ENCODE measurements at regions not wholly inside any gene's neighbourhood (a gene's known extent, or its start where the extent isn't known, plus 50 kb on each side); places are given as distances from the start of the nearest gene placed in this dataset.

DNA sequence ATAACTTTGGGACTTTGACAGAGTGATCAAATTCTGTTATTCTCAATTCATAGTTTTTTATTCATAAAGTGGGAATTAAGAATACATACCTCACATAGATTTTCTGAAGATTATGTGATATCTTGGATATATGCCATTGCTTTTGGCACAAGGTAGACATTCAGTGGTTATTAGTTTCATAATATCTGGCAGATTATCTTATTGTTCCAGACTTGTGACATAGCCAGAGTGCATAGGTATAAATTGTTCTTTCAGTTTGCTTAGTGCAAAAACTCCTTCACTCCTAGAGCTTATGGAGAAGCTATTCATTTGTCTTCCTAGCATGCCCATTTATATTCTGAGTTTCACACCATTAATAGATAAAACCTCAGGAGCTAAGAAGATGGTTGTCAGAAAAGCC is 222.0 kb downstream of the KCNE4 start:
- TF ChIP-seq, protein P1, sequence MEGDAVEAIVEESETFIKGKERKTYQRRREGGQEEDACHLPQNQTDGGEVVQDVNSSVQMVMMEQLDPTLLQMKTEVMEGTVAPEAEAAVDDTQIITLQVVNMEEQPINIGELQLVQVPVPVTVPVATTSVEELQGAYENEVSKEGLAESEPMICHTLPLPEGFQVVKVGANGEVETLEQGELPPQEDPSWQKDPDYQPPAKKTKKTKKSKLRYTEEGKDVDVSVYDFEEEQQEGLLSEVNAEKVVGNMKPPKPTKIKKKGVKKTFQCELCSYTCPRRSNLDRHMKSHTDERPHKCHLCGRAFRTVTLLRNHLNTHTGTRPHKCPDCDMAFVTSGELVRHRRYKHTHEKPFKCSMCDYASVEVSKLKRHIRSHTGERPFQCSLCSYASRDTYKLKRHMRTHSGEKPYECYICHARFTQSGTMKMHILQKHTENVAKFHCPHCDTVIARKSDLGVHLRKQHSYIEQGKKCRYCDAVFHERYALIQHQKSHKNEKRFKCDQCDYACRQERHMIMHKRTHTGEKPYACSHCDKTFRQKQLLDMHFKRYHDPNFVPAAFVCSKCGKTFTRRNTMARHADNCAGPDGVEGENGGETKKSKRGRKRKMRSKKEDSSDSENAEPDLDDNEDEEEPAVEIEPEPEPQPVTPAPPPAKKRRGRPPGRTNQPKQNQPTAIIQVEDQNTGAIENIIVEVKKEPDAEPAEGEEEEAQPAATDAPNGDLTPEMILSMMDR (IDR thresholded peaks at IDR 0.05) = no peak
- TF ChIP-seq POLR2A (IDR thresholded peaks at IDR 0.05) = no peak
- no peak for TF ChIP-seq POLR2AphosphoS5 (IDR thresholded peaks at IDR 0.05)
- no peak for TF ChIP-seq EP300 (IDR thresholded peaks at IDR 0.05)
